ENCODE measurements at regions not wholly inside any gene's neighbourhood (a gene's known extent, or its start where the extent isn't known, plus 50 kb on each side); places are given as distances from the start of the nearest gene placed in this dataset.

DNA sequence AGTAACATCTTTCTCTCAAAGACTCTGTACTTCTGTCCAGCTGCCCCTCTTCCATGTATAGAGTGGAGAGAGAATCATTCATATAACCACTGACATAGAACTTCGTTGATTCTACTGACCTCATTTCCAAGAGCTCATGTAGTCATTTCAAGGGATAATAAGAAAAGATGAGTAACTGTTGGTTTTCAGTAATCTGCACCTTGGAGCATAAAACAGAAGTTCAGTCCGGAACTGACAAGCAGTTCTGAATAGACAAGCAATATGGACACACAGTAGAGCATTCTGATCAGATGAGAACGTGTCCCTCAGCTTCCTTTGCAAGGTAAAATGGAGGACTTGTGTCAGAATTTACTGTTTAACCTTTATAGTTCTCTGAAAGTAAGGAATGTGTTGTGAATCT is 847.1 kb downstream of the REEP3 start:
- no peak for TF ChIP-seq CTCF (conservative IDR thresholded peaks at IDR 0.05; ENCODE audit: low read depth in 2 of 2)
- TF ChIP-seq, protein P1, sequence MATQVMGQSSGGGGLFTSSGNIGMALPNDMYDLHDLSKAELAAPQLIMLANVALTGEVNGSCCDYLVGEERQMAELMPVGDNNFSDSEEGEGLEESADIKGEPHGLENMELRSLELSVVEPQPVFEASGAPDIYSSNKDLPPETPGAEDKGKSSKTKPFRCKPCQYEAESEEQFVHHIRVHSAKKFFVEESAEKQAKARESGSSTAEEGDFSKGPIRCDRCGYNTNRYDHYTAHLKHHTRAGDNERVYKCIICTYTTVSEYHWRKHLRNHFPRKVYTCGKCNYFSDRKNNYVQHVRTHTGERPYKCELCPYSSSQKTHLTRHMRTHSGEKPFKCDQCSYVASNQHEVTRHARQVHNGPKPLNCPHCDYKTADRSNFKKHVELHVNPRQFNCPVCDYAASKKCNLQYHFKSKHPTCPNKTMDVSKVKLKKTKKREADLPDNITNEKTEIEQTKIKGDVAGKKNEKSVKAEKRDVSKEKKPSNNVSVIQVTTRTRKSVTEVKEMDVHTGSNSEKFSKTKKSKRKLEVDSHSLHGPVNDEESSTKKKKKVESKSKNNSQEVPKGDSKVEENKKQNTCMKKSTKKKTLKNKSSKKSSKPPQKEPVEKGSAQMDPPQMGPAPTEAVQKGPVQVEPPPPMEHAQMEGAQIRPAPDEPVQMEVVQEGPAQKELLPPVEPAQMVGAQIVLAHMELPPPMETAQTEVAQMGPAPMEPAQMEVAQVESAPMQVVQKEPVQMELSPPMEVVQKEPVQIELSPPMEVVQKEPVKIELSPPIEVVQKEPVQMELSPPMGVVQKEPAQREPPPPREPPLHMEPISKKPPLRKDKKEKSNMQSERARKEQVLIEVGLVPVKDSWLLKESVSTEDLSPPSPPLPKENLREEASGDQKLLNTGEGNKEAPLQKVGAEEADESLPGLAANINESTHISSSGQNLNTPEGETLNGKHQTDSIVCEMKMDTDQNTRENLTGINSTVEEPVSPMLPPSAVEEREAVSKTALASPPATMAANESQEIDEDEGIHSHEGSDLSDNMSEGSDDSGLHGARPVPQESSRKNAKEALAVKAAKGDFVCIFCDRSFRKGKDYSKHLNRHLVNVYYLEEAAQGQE (IDR thresholded peaks at IDR 0.05; ENCODE audit: unreplicated experiment), result no peak
- no peak for TF ChIP-seq CREB1 (CRISPR knock-in tag; IDR thresholded peaks at IDR 0.05; ENCODE audit: low read depth)
- no peak for TF ChIP-seq EZH2phosphoT487 (IDR thresholded peaks at IDR 0.05; ENCODE audit: unreplicated experiment)
- no peak for TF ChIP-seq POLR2AphosphoS5 (IDR thresholded peaks at IDR 0.05; ENCODE audit: low read depth)
- TF ChIP-seq STAT1 (IDR thresholded peaks at IDR 0.05; ENCODE audit: unreplicated experiment), result no peak
- TF ChIP-seq EZH2 (IDR thresholded peaks at IDR 0.05; ENCODE audit: low read depth, unreplicated experiment), result no peak
- TF ChIP-seq JUNB (IDR thresholded peaks at IDR 0.05; ENCODE audit: unreplicated experiment), result no peak
